Heart left ventricle (tissue), 16 donors: ENCODE measurements at regions not wholly inside any gene's neighbourhood (a gene's known extent, or its start where the extent isn't known, plus 50 kb on each side); places are given as distances from the start of the nearest gene placed in this dataset.
"Not testable (repeated sequence)": the region's sequence is repeated elsewhere in the genome, so short reads cannot be mapped to it uniquely, and the experiment has no call there.

ENCODE experiments used
- ATAC-seq, 4 donors: fragments of 200-7000 bp; cut with Tn5 transposase; one replicate each; pipeline ENCODE4 v1.9.1; 2020 to 2022; ENCODE audit warnings: moderate library complexity in 4 of 4, mild to moderate bottlenecking in 3 of 4, moderate number of reproducible peaks in 1 of 4
- DNase-seq, 5 donors: peaks; one replicate each; pipeline ENCODE4 v3.0.0-alpha.2; 2020
- H3K27ac ChIP-seq, 12 donors: fragments of 200-600 bp; sonication (generic) in 4 of 12; one replicate each; pipeline versions ENCODE4 v1.5.0 to v1.8.0; 2016 to 2022; ENCODE audit warnings: mild to moderate bottlenecking in 2 of 12
- H3K27me3 ChIP-seq, 9 donors: fragments of 200-600 bp; sonication (generic) in 2 of 9; one replicate each; pipeline versions ENCODE4 v1.5.1 to v1.8.0; 2016 to 2022; ENCODE audit warnings: mild to moderate bottlenecking in 3 of 9
- H3K36me3 ChIP-seq, 9 donors: fragments of 200-600 bp; sonication (generic) in 2 of 9; one replicate each; pipeline versions ENCODE4 v1.5.0 to v1.8.0; 2018 to 2022; ENCODE audit warnings: mild to moderate bottlenecking in 2 of 9
- H3K4me1 ChIP-seq, 12 donors: fragments of 200-600 bp; sonication (generic) in 4 of 12; one replicate each; pipeline versions ENCODE4 v1.5.0 to v1.8.0; 2016 to 2022; ENCODE audit warnings: mild to moderate bottlenecking in 3 of 12
- H3K4me3 ChIP-seq, 12 donors: fragments of 200-600 bp; sonication (generic) in 4 of 12; one replicate each; pipeline versions ENCODE4 v1.5.0 to v1.8.0; 2017 to 2022; ENCODE audit warnings: mild to moderate bottlenecking in 9 of 12, moderate library complexity in 4 of 12
- H3K9me3 ChIP-seq, 12 donors: fragments of 200-600 bp; sonication (generic) in 4 of 12; one replicate each; pipeline versions ENCODE4 v1.5.0 to v1.8.0; 2016 to 2022; ENCODE audit warnings: mild to moderate bottlenecking in 1 of 12
- POLR2A ChIP-seq, 2 donors: fragments of 450-650 bp; IDR thresholded peaks; one replicate each; pipeline ENCODE4 v1.6.1; 2017; ENCODE audit warnings: antibody characterized with exemption in 2 of 2, mild to moderate bottlenecking in 2 of 2, moderate library complexity in 2 of 2
- WGBS, 4 donors: extraction: QIAGEN DNeasy Blood & Tissue Kit in 2 of 4; methylation state at CpG; one replicate each; pipeline versions ENCODE4 v1.1.5 to v1.1.7; 2013 to 2018; 5-methylcytosine and 5-hydroxymethylcytosine counted together
- intact Hi-C, 10 donors: fragments of 100-400 bp; cut with DNase I; formaldehyde crosslinking; loops; one replicate each; pipeline versions ENCODE4 v1.11.1 to v1.14.2; 2022
- TF ChIP-seq, protein P1 (sequence below), 12 donors: fragments of 200-600 bp; sonication (generic) in 4 of 12; IDR thresholded peaks; one replicate each; pipeline versions ENCODE4 v1.5.0 to v1.8.0; 2018 to 2022; ENCODE audit warnings: antibody characterized with exemption in 12 of 12, mild to moderate bottlenecking in 5 of 12
- donor health status: ischemic (EF 13 %, LVEDD 7.1; RV severe dilation, severe dysfunction).
- donor health status: healthy with polysubstance abuse.
- donor health status: DM: no; HTN: yes; CAD: no.
- donor health status: DM: no; HTN: no; CAD: no.
- donor health status: ischemic (EF 25% LVEDD 6.9; RV normal size, moderate dysfunction).
- donor health status: ischemic (EF 25% LVEDD 5.7; RV mildly dilated, moderate dysfunction).
- donor health status: healthy.
- donor health status: DM: yes; HTN: yes; CAD: no.
- donor health status: ischemic (EF 35%, LVEDD 5.7; RV mildly dilated, moderate dysfunction).
- donor health status: nonischemic (EF 11% LVEDD 7.7; RV severe dilation, severe dysfunction).
- donor health status: DM: yes; HTN: yes; CAD: no.
- donor health status: PGD.
- donor health status: ischemic (EF 29% LVEDD 5.4; RV normal size, mild dysfunction).
- donor health status: nonischemic (EF 23%, LVEDD 6.1; RV moderate dilation, normal function).

DNA sequence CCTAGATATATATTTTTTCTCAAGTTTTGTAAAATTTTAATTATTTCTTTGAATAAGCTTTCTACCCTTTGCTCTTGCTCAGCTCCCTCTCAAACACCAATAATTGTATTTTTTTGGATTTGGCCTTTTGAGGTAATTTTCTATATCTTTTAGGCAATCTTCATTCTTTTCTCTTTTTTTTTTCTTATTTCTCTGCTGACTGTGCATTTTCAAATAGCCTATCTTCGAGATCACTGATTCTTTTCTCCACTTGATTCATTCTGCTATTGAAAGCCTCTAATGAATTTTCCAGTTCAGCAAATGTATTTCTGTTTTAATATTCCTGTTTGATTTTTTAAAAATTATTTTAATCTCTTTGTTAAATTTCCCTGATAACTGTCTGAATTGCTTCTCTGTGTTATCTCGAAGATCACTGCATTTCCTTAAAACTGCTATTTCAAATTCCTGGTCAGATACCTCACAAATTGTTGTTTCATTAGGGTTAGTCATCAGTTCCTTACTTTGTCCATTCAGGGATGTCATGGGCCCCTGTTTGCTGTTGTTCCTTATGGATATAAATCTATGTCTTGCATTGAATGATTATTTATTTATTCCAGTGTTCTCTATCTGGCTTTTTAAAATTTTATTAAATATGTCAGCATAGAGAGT, 100.1 kb upstream of the UNC5B start:
- H3K4me1 ChIP-seq, result no peaks in the 10 kb centered on the region
- no peak overlapping the region for H3K4me3 ChIP-seq
- DNase-seq (no peak), ATAC-seq (no peak)
- H3K9me3 ChIP-seq, result peaks cover 0 to 30% (median 16%) of the 10 kb centered on the region in 12 donors
- intact Hi-C loops, result no loop called here
- TF ChIP-seq, protein P1, sequence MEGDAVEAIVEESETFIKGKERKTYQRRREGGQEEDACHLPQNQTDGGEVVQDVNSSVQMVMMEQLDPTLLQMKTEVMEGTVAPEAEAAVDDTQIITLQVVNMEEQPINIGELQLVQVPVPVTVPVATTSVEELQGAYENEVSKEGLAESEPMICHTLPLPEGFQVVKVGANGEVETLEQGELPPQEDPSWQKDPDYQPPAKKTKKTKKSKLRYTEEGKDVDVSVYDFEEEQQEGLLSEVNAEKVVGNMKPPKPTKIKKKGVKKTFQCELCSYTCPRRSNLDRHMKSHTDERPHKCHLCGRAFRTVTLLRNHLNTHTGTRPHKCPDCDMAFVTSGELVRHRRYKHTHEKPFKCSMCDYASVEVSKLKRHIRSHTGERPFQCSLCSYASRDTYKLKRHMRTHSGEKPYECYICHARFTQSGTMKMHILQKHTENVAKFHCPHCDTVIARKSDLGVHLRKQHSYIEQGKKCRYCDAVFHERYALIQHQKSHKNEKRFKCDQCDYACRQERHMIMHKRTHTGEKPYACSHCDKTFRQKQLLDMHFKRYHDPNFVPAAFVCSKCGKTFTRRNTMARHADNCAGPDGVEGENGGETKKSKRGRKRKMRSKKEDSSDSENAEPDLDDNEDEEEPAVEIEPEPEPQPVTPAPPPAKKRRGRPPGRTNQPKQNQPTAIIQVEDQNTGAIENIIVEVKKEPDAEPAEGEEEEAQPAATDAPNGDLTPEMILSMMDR (IDR thresholded peaks at IDR 0.05), result no peak
- no peak for TF ChIP-seq POLR2A (IDR thresholded peaks at IDR 0.05)
- H3K27ac ChIP-seq, result no peak overlapping the region
- no peaks in the 10 kb centered on the region for H3K27me3 ChIP-seq
- 58 to 66% (median 63%) methylated on average over 2 of the region's 2 CpGs for WGBS, 4 donors
- no peaks in the 10 kb centered on the region for H3K36me3 ChIP-seq

DNA sequence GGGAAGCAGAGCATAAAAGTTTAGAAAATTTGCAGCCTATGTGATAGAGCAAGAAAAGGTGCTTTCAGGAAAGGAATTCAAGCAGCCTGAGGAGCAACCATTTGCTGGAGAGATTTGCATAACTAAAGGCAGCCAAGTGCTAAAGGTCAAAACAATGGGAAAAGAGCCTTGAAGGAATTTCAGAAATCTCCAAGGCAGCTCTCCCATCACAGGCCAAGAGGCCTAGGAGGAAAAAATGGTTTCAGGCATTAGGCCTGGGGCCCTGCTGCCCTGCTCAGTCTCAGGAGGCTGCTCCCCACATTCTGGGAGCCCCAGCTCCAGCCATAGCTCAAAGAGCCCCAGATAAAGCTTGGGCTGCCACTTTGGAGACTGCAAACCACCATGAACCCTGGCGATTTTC, 95.9 kb upstream of the UNC5B start:
- H3K36me3 ChIP-seq, result no peaks in the 10 kb centered on the region
- DNase-seq, result no peak
- 73 to 90% (median 82%) methylated on average over 1 of the region's 1 CpG for WGBS, 4 donors
- ATAC-seq, result no peak
- no peaks in the 10 kb centered on the region for H3K4me1 ChIP-seq
- peaks cover 0 to 12% (median 0%) of the 10 kb centered on the region in 9 donors for H3K27me3 ChIP-seq
- peaks cover 0 to 57% (median 26%) of the 10 kb centered on the region in 12 donors for H3K9me3 ChIP-seq
- H3K4me3 ChIP-seq, result no peak overlapping the region
- TF ChIP-seq POLR2A (IDR thresholded peaks at IDR 0.05), result no peak
- TF ChIP-seq, protein P1 (IDR thresholded peaks at IDR 0.05), result no peak
- intact Hi-C loops, result no loop called here
- H3K27ac ChIP-seq, result no peak overlapping the region

DNA sequence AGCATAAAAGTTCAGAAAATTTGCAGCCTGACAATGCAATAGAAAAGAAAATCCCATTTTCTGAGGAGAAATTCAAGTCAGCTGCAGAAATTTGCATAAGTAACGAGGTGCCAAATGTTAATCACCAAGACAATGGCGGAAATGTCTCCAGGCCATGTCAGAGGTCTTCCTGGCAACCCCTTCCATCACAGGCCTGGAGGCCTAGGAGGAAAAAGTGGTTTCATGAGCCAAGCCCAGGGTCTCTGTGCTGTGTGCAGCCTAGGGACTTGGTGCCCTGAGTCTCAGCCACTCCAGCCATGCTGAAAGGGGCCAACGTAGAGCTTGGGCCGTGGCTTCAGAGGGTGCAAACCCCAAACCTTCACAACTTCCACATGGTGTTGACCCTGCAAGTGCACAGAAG, 94.8 kb upstream of the UNC5B start:
- H3K27ac ChIP-seq, intact Hi-C loops, ATAC-seq, DNase-seq, H3K36me3 ChIP-seq, H3K4me1 ChIP-seq, H3K4me3 ChIP-seq: not testable (repeated sequence)
- Histone ChIP-seq H3K27me3 (peaks cover 0 to 12% (median 0%) of the 10 kb centered on the region in 9 donors), H3K9me3 (peaks cover 0 to 52% (median 25%) of the 10 kb centered on the region in 12 donors)
- 62 to 74% (median 70%) methylated on average over 2 to 4 of the region's 4 CpGs for WGBS, 4 donors

DNA sequence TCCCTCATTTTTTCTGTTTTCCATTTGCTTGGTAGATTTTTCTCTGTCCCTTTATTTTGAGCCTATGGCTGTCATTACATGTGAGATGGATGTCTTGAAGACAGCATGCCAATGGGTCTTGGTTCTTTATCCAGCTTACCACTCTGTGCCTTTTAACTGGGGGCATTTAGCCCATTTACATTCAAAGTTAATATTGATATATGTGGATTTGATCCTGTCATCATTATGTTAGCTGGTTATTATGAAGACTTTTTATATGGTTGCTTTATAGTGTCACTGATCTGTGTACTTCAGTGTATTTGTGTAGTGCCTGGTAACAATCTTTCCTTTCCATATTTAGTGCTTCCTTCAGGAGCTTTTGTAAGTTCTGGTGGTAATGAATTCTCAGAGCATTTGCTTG, 89.3 kb upstream of the UNC5B start:
- Histone ChIP-seq H3K4me1 (peaks cover 0 to 12% (median 0%) of the 10 kb centered on the region in 12 donors), H3K36me3 (no peaks in the 10 kb centered on the region), H3K9me3 (peaks cover 0 to 26% (median 9%) of the 10 kb centered on the region in 12 donors), H3K4me3 (no peak overlapping the region), H3K27ac (no peak overlapping the region), H3K27me3 (peaks cover 0 to 12% (median 0%) of the 10 kb centered on the region in 9 donors)
- intact Hi-C loops, result loop anchor here in 1 of 10 donors (10.0 kb wide), 1 partner anchor 198 kb away; no protein-coding TSS in a partner anchor
- no peak for ATAC-seq
- DNase-seq, result no peak
- TF ChIP-seq, protein P1 (IDR thresholded peaks at IDR 0.05), result no peak
- TF ChIP-seq POLR2A (IDR thresholded peaks at IDR 0.05), result no peak
